A549 (cell line): ENCODE measurements at regions not wholly inside any gene's neighbourhood (a gene's known extent, or its start where the extent isn't known, plus 50 kb on each side); places are given as distances from the start of the nearest gene placed in this dataset.

Experiments
- CTCF ChIP-seq: fragments of >200 bp; sonication (Bioruptor Twin); formaldehyde crosslinking; IDR thresholded peaks from 3 replicates; pipeline ENCODE4 v1.5.1; 2016
- HDAC2 ChIP-seq: fragments of 200-600 bp; sonication (generic); IDR thresholded peaks from 2 replicates; pipeline ENCODE4 v1.6.1; 2016
- MAFK ChIP-seq: fragments of 450-650 bp; IDR thresholded peaks from 2 replicates; pipeline ENCODE4 v1.6.1; 2014; ENCODE audit not compliant: partially characterized antibody
- NR3C1 ChIP-seq: fragments of >200 bp; sonication (Bioruptor Twin); formaldehyde crosslinking; IDR thresholded peaks from 3 replicates; pipeline ENCODE4 v1.6.1; 2017
- POLR2A ChIP-seq: IDR thresholded peaks from 2 replicates; pipeline ENCODE4 v1.6.1; 2012; ENCODE audit warnings: mild to moderate bottlenecking, low read length
- USF2 ChIP-seq: fragments of 450-650 bp; IDR thresholded peaks from 2 replicates; pipeline ENCODE4 v1.6.1; 2014; ENCODE audit warnings: antibody characterized with exemption
- TF ChIP-seq, protein P1 (sequence below): IDR thresholded peaks from 2 replicates; pipeline ENCODE4 v1.6.1; 2012
- TF ChIP-seq, protein P2 (sequence below): fragments of 250-450 bp; sonication (Bioruptor Pico); IDR thresholded peaks from 2 replicates; pipeline ENCODE4 v1.5.0; 2021; ENCODE audit warnings: mild to moderate bottlenecking, moderate library complexity, borderline replicate concordance

GRCh38 chr12:97097734-97098133 is 190.7 kb downstream of the NEDD1 start:
- TF ChIP-seq CTCF (no peak), POLR2A (no peak), MAFK (no peak), USF2 (no peak), HDAC2 (no peak), NR3C1 (no peak)
- TF ChIP-seq, protein P1, sequence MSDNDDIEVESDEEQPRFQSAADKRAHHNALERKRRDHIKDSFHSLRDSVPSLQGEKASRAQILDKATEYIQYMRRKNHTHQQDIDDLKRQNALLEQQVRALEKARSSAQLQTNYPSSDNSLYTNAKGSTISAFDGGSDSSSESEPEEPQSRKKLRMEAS, result no peak
- TF ChIP-seq, protein P2, sequence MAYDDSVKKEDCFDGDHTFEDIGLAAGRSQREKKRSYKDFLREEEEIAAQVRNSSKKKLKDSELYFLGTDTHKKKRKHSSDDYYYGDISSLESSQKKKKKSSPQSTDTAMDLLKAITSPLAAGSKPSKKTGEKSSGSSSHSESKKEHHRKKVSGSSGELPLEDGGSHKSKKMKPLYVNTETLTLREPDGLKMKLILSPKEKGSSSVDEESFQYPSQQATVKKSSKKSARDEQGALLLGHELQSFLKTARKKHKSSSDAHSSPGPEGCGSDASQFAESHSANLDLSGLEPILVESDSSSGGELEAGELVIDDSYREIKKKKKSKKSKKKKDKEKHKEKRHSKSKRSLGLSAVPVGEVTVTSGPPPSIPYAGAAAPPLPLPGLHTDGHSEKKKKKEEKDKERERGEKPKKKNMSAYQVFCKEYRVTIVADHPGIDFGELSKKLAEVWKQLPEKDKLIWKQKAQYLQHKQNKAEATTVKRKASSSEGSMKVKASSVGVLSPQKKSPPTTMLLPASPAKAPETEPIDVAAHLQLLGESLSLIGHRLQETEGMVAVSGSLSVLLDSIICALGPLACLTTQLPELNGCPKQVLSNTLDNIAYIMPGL (CRISPR knock-in tag), result no peak
